ENCODE measurements at regions not wholly inside any gene's neighbourhood (a gene's known extent, or its start where the extent isn't known, plus 50 kb on each side); places are given as distances from the start of the nearest gene placed in this dataset.

- H3K9me3 Mint-ChIP-seq (ENCODE audit: unreplicated experiment), result peaks cover 10% of the 10 kb centered on the region
- no peak for TF ChIP-seq CTCF (IDR thresholded peaks at IDR 0.05)
- no peak for DNase-seq (ENCODE audit: extremely low spot score, unreplicated experiment)
- H3K36me3 Mint-ChIP-seq (ENCODE audit: unreplicated experiment), result peaks cover 1% of the 10 kb centered on the region
- H3K27ac Mint-ChIP-seq (ENCODE audit: unreplicated experiment), result no peak overlapping the region
- H3K4me1 Mint-ChIP-seq (ENCODE audit: unreplicated experiment), result peaks cover 20% of the 10 kb centered on the region
- no peak overlapping the region for H3K4me3 Mint-ChIP-seq (ENCODE audit: unreplicated experiment)
- no peaks in the 10 kb centered on the region for H3K27me3 Mint-ChIP-seq (ENCODE audit: unreplicated experiment)
Measured at GRCh38 chr15:39100106-39100660, 480.7 kb upstream of the THBS1 start.

DNA sequence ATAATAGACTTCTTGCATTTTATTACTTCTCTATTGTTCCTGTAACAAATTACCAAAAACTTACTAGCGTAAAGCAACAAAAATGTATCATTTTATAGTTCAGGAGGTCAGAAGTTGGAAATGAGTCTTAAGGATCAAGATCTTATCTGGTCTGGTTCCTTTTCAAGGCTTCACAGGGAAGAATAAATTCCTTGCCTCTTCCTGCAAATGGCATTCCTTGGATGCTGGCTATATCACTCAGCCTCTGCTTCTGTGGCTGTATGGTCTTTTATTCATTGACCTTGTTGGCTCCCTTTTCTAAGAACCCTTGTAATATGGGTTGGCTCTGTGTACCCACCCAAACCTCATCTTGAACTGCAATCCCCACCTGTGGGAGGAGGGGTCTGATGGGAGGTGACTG is 478.4 kb upstream of the THBS1 start:
- peaks cover 19% of the 10 kb centered on the region for H3K4me1 Mint-ChIP-seq (ENCODE audit: unreplicated experiment)
- H3K27me3 Mint-ChIP-seq (ENCODE audit: unreplicated experiment), result no peaks in the 10 kb centered on the region
- H3K4me3 Mint-ChIP-seq (ENCODE audit: unreplicated experiment), result no peak overlapping the region
- peaks cover 15% of the 10 kb centered on the region for H3K9me3 Mint-ChIP-seq (ENCODE audit: unreplicated experiment)
- H3K27ac Mint-ChIP-seq (ENCODE audit: unreplicated experiment), result no peak overlapping the region
- DNase-seq (ENCODE audit: extremely low spot score, unreplicated experiment), result no peak
- H3K36me3 Mint-ChIP-seq (ENCODE audit: unreplicated experiment), result peaks cover 6% of the 10 kb centered on the region
- no peak for TF ChIP-seq CTCF (IDR thresholded peaks at IDR 0.05)

- H3K27ac Mint-ChIP-seq (ENCODE audit: unreplicated experiment), result no peak overlapping the region
- no peak overlapping the region for H3K4me3 Mint-ChIP-seq (ENCODE audit: unreplicated experiment)
- no peaks in the 10 kb centered on the region for H3K27me3 Mint-ChIP-seq (ENCODE audit: unreplicated experiment)
- H3K4me1 Mint-ChIP-seq (ENCODE audit: unreplicated experiment), result peaks cover 19% of the 10 kb centered on the region
- peaks cover 18% of the 10 kb centered on the region for H3K9me3 Mint-ChIP-seq (ENCODE audit: unreplicated experiment)
- peaks cover 8% of the 10 kb centered on the region for H3K36me3 Mint-ChIP-seq (ENCODE audit: unreplicated experiment)
- DNase-seq (ENCODE audit: extremely low spot score, unreplicated experiment), result no peak
- TF ChIP-seq CTCF (IDR thresholded peaks at IDR 0.05), result no peak
Measured at GRCh38 chr15:39106950-39107349, 473.9 kb upstream of the THBS1 start.

- no peak for TF ChIP-seq CTCF (IDR thresholded peaks at IDR 0.05)
- H3K4me1 Mint-ChIP-seq (ENCODE audit: unreplicated experiment), result peaks cover 19% of the 10 kb centered on the region
- H3K27me3 Mint-ChIP-seq (ENCODE audit: unreplicated experiment), result no peaks in the 10 kb centered on the region
- no peak overlapping the region for H3K4me3 Mint-ChIP-seq (ENCODE audit: unreplicated experiment)
- no peak overlapping the region for H3K27ac Mint-ChIP-seq (ENCODE audit: unreplicated experiment)
- no peak for DNase-seq (ENCODE audit: extremely low spot score, unreplicated experiment)
- peaks cover 8% of the 10 kb centered on the region for H3K36me3 Mint-ChIP-seq (ENCODE audit: unreplicated experiment)
- H3K9me3 Mint-ChIP-seq (ENCODE audit: unreplicated experiment), result peaks cover 14% of the 10 kb centered on the region
Measured at GRCh38 chr15:39108021-39108420, 472.9 kb upstream of the THBS1 start.

- no peak for TF ChIP-seq CTCF (IDR thresholded peaks at IDR 0.05)
- no peaks in the 10 kb centered on the region for H3K27me3 Mint-ChIP-seq (ENCODE audit: unreplicated experiment)
- no peak for DNase-seq (ENCODE audit: extremely low spot score, unreplicated experiment)
- H3K9me3 Mint-ChIP-seq (ENCODE audit: unreplicated experiment), result peaks cover 8% of the 10 kb centered on the region
- H3K27ac Mint-ChIP-seq (ENCODE audit: unreplicated experiment), result no peak overlapping the region
- H3K36me3 Mint-ChIP-seq (ENCODE audit: unreplicated experiment), result peaks cover 5% of the 10 kb centered on the region
- no peak overlapping the region for H3K4me3 Mint-ChIP-seq (ENCODE audit: unreplicated experiment)
- peaks cover 22% of the 10 kb centered on the region for H3K4me1 Mint-ChIP-seq (ENCODE audit: unreplicated experiment)
Measured at GRCh38 chr15:39110336-39110735, 470.5 kb upstream of the THBS1 start.

Measured in osteocyte (in vitro differentiated cells).